Loucy (cell line): ENCODE measurements at regions not wholly inside any gene's neighbourhood (a gene's known extent, or its start where the extent isn't known, plus 50 kb on each side); places are given as distances from the start of the nearest gene placed in this dataset.

ENCODE experiments used
- H2AFZ ChIP-seq: fragments of 200-600 bp; sonication (generic); 2 replicates; pipeline ENCODE4 v1.6.0; 2016; ENCODE audit warnings: antibody characterized with exemption, mild to moderate bottlenecking, low read length, moderate library complexity
- H3F3A ChIP-seq: fragments of 200-600 bp; 2 replicates; pipeline ENCODE4 v1.6.0; 2016; ENCODE audit warnings: antibody characterized with exemption, low read depth, mild to moderate bottlenecking
- H3K27me3 ChIP-seq: fragments of 200-600 bp; sonication (generic); 2 replicates; pipeline ENCODE4 v1.6.1; 2014; ENCODE audit warnings: low read length, mild to moderate bottlenecking; ENCODE audit not compliant: insufficient read depth, poor library complexity, severe bottlenecking
- H3K36me3 ChIP-seq: fragments of 200-600 bp; sonication (generic); 2 replicates; pipeline ENCODE4 v1.6.1; 2016; ENCODE audit warnings: low read length; ENCODE audit not compliant: insufficient read depth
- H3K4me1 ChIP-seq: fragments of 200-600 bp; sonication (generic); 2 replicates; pipeline ENCODE4 v1.5.1; 2014; ENCODE audit warnings: low read length, mild to moderate bottlenecking; ENCODE audit not compliant: insufficient read depth, poor library complexity, severe bottlenecking
- H3K4me2 ChIP-seq: fragments of 200-600 bp; sonication (generic); 2 replicates; pipeline ENCODE4 v1.6.0; 2014; ENCODE audit warnings: antibody characterized with exemption, low read length, low read depth, mild to moderate bottlenecking; ENCODE audit not compliant: poor library complexity, severe bottlenecking
- H3K4me3 ChIP-seq: fragments of 200-600 bp; sonication (generic); 2 replicates; pipeline ENCODE4 v1.5.1; 2014; ENCODE audit warnings: low read length, mild to moderate bottlenecking, mixed read lengths; ENCODE audit not compliant: poor library complexity, severe bottlenecking
- H3K79me2 ChIP-seq: fragments of 200-600 bp; sonication (generic); 2 replicates; pipeline ENCODE4 v1.6.1; 2014; ENCODE audit warnings: low read length; ENCODE audit not compliant: insufficient read depth
- H3K9ac ChIP-seq: fragments of 200-600 bp; sonication (generic); 2 replicates; pipeline ENCODE4 v1.6.0; 2014; ENCODE audit warnings: mild to moderate bottlenecking, low read depth, low read length, moderate library complexity; ENCODE audit not compliant: poor library complexity, severe bottlenecking
- H3K9me2 ChIP-seq: fragments of 200-600 bp; sonication (generic); replicated peaks from 2 replicates; pipeline ENCODE4 v1.6.1; 2016; ENCODE audit warnings: low read depth, low read length, mixed read lengths
- H3K9me3 ChIP-seq: fragments of 200-600 bp; sonication (generic); 2 replicates; pipeline ENCODE4 v1.6.1; 2014; ENCODE audit warnings: mild to moderate bottlenecking, antibody characterized with exemption, low read length, low read depth; ENCODE audit not compliant: insufficient read depth
- H4K20me1 ChIP-seq: fragments of 200-600 bp; sonication (generic); 2 replicates; pipeline ENCODE4 v1.6.0; 2014; ENCODE audit warnings: antibody characterized with exemption, low read length, mild to moderate bottlenecking; ENCODE audit not compliant: insufficient read depth, poor library complexity, severe bottlenecking
- EZH2phosphoT487 ChIP-seq: fragments of 200-600 bp; IDR thresholded peaks from 2 replicates; pipeline ENCODE4 v1.6.1; 2018; ENCODE audit warnings: antibody characterized with exemption, mild to moderate bottlenecking, moderate library complexity, borderline replicate concordance
- TF ChIP-seq, protein P1 (sequence below): fragments of 200-600 bp; sonication (generic); conservative IDR thresholded peaks from 2 replicates; pipeline ENCODE4 v1.5.1; 2014; ENCODE audit warnings: mild to moderate bottlenecking, antibody characterized with exemption, low read length

DNA sequence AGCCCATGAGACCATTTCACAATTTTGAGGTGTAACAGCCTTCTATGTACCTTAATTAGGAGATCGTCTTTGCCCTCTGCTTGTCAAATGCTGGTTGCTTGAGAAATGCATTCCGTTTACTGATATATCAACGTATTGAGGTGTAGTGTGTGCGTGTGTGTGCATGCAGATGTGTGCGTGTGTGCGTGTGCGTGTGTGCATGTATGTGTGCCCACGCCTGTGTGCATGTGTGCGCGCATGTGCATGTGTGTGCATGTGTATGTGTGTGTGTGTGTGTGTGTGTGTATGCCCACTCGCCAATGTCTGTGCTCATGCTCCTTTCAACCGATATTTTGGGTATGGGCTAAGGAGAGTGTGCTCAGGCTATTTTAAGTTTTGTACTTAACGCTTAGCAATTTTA, 81.5 kb upstream of the ZFHX3 start:
- TF ChIP-seq EZH2phosphoT487: no peak
- TF ChIP-seq, protein P1, sequence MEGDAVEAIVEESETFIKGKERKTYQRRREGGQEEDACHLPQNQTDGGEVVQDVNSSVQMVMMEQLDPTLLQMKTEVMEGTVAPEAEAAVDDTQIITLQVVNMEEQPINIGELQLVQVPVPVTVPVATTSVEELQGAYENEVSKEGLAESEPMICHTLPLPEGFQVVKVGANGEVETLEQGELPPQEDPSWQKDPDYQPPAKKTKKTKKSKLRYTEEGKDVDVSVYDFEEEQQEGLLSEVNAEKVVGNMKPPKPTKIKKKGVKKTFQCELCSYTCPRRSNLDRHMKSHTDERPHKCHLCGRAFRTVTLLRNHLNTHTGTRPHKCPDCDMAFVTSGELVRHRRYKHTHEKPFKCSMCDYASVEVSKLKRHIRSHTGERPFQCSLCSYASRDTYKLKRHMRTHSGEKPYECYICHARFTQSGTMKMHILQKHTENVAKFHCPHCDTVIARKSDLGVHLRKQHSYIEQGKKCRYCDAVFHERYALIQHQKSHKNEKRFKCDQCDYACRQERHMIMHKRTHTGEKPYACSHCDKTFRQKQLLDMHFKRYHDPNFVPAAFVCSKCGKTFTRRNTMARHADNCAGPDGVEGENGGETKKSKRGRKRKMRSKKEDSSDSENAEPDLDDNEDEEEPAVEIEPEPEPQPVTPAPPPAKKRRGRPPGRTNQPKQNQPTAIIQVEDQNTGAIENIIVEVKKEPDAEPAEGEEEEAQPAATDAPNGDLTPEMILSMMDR: no peak
- H2AFZ ChIP-seq: no peak overlapping the region

DNA sequence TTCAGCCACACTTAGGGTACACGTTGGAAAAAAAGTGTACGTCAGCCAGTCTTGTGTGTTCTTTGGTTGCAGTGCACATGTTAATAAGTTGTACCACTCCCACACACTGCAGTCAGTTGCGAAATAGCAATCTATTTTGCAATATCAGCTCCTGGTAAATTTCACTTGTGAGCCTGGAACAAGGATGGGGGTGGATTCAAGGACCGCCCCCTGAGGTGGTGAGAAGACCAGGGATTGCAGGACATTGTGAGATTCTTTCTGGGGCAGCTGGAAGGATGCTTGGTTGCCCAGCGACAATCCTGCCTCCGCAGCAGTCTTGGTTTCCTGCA, 78.6 kb upstream of the ZFHX3 start:
- Histone ChIP-seq H2AFZ (no peak overlapping the region), H4K20me1 (no peaks in the 10 kb centered on the region), H3K9me2 (no peaks in the 10 kb centered on the region), H3K79me2 (no peaks in the 10 kb centered on the region), H3K36me3 (no peaks in the 10 kb centered on the region), H3K4me1 (peaks cover 30% of the 10 kb centered on the region), H3K27me3 (no peaks in the 10 kb centered on the region), H3F3A (peaks cover 9% of the 10 kb centered on the region; the same call in 1 of the 2 replicates), H3K9ac (no peak overlapping the region), H3K4me2 (no peak overlapping the region), H3K4me3 (no peak overlapping the region), H3K9me3 (no peaks in the 10 kb centered on the region)
- TF ChIP-seq, protein P1: no peak
- no peak for TF ChIP-seq EZH2phosphoT487

More for the DNA sequence above, 81.5 kb upstream of the ZFHX3 start:
- Histone ChIP-seq H3F3A (no peaks in the 10 kb centered on the region), H3K9me3 (no peaks in the 10 kb centered on the region), H3K27me3 (no peaks in the 10 kb centered on the region), H3K4me3 (no peak overlapping the region), H3K79me2 (no peaks in the 10 kb centered on the region), H3K9me2 (no peaks in the 10 kb centered on the region), H3K9ac (no peak overlapping the region), H4K20me1 (no peaks in the 10 kb centered on the region), H3K4me2 (no peak overlapping the region), H3K36me3 (no peaks in the 10 kb centered on the region), H3K4me1 (peaks cover 4% of the 10 kb centered on the region)

DNA sequence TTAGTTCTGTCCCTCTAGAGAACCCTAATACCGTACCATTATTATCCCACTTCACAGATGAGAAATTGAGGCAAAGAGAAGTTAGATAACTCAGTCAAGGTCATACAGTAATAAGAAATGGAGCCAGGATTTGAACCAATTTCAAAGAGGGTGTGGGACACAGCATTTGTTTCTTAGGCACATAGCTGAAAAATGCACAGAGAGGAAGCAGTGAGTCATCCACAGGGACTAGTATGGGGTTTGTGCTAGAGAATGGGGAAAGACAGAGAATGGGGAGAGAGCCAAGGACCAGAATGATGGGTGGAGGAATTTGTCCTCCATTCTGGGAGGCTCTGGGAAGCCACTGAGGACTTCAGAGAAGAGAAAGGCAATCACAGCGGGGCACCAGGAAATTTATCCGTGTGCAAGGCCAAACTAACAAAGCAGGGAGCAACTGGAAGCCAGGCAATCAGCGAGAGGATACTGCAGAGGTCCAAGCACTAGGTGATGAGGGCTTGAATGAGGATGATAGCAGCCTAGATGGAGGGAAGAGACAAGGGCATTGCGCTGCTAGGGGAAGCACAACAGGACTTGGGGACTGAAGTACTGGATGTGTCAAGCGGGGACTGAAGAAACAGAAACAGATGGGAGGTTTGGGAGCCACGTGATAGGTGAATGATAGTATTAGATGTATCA, 78.1 kb upstream of the ZFHX3 start:
- H3K9me3 ChIP-seq: no peaks in the 10 kb centered on the region
- peaks cover 9% of the 10 kb centered on the region; the same call in 1 of the 2 replicates for H3F3A ChIP-seq
- no peak overlapping the region for H3K4me2 ChIP-seq
- H3K4me1 ChIP-seq: peaks cover 30% of the 10 kb centered on the region
- TF ChIP-seq EZH2phosphoT487: no peak
- TF ChIP-seq, protein P1: no peak
- no peaks in the 10 kb centered on the region for H3K79me2 ChIP-seq
- no peak overlapping the region for H2AFZ ChIP-seq
- H3K9ac ChIP-seq: no peak overlapping the region
- no peaks in the 10 kb centered on the region for H3K27me3 ChIP-seq
- no peaks in the 10 kb centered on the region for H4K20me1 ChIP-seq
- no peak overlapping the region for H3K4me3 ChIP-seq
- no peaks in the 10 kb centered on the region for H3K36me3 ChIP-seq
- no peaks in the 10 kb centered on the region for H3K9me2 ChIP-seq
